SK-N-MC (cell line): ENCODE measurements at regions not wholly inside any gene's neighbourhood (a gene's known extent, or its start where the extent isn't known, plus 50 kb on each side); places are given as distances from the start of the nearest gene placed in this dataset.

Experiments
- EZH2 ChIP-seq: fragments of 200-600 bp; sonication (generic); IDR thresholded peaks from one replicate; pipeline ENCODE4 v1.6.1; 2017; ENCODE audit warnings: antibody characterized with exemption
- FOXP2 ChIP-seq: optimal IDR thresholded peaks from 2 replicates; pipeline ENCODE3; 2011; ENCODE audit warnings: mild to moderate bottlenecking, moderate library complexity; ENCODE audit not compliant: insufficient read depth; ENCODE audit errors: extremely low read length, control extremely low read depth
- POLR2AphosphoS5 ChIP-seq: IDR thresholded peaks from 2 replicates; pipeline ENCODE4 v1.6.1; 2012; ENCODE audit warnings: mild to moderate bottlenecking, low read depth, low read length, borderline replicate concordance

- no peak for TF ChIP-seq POLR2AphosphoS5
- TF ChIP-seq EZH2, result no peak
- no peak for TF ChIP-seq FOXP2
Observed at GRCh38 chr6:12485837-12486236, 195.7 kb downstream of the EDN1 start.
